ENCODE measurements at regions not wholly inside any gene's neighbourhood (a gene's known extent, or its start where the extent isn't known, plus 50 kb on each side); places are given as distances from the start of the nearest gene placed in this dataset.
"Not testable (repeated sequence)": the region's sequence is repeated elsewhere in the genome, so short reads cannot be mapped to it uniquely, and the experiment has no call there.

DNA sequence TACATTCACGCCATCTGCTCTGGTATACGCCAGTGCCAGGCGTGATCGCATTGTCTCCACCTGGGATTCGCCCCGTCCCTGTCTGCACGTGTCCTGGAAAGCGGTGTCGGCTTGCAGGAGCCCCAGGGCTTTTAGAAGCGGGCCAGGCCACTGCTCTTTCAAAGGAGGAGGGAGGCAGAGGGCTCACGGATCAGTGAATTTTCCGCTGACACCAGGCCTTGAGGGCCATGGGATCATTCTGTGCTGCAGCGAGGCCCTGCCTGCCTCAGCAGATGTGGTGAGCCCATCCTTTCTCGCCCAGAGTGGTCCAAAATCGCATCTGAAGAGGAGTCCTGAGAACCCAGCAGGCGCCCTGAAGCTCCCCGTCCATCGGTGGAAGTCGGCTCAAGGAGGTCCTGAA, 686.4 kb downstream of the KCNJ18 start:
- H2AFZ ChIP-seq (ENCODE audit: low read depth, low read length, poor library complexity, severe bottlenecking); ATAC-seq; H3K79me2 ChIP-seq (ENCODE audit: insufficient read depth, low read length); BruUV-seq (replicated peaks); H3K4me3 ChIP-seq (replicated peaks in 1 of 2; ENCODE audit: low read depth in 1 of 2, low read length in 2 of 2); H3K9me2 ChIP-seq (ENCODE audit: insufficient read depth); H3K27ac ChIP-seq (ENCODE audit: low read depth, low read length); RAD21 ChIA-PET (ENCODE audit: low non-redundant PET in 1 of 2, low total read pairs in 2 of 2, uncharacterized antibody in 2 of 2, unreplicated experiment in 2 of 2); H4K20me1 ChIP-seq (ENCODE audit: insufficient read depth); H3K4me1 ChIP-seq (ENCODE audit: control insufficient read depth in 1 of 2, insufficient read depth in 2 of 2, low read length in 2 of 2); POLR2A ChIA-PET; H3K36me3 ChIP-seq (ENCODE audit: control insufficient read depth in 1 of 2, insufficient read depth in 2 of 2, low read length in 2 of 2); CTCF ChIA-PET; H3K27me3 ChIP-seq (ENCODE audit: insufficient read depth, low read length); intact Hi-C loops (cut with micrococcal nuclease); H3K9ac ChIP-seq (ENCODE audit: low read length); DNase-seq (ENCODE audit: low read depth, low spot score); H3K4me2 ChIP-seq (ENCODE audit: low read length): not testable (repeated sequence)
- peaks cover 0 to 10% of the 10 kb centered on the region in 2 experiments; a peak in 1 of 4 replicates for H3K9me3 ChIP-seq (ENCODE audit: control insufficient read depth in 1 of 2, insufficient read depth in 1 of 2, low read depth in 1 of 2, low read length in 2 of 2)

DNA sequence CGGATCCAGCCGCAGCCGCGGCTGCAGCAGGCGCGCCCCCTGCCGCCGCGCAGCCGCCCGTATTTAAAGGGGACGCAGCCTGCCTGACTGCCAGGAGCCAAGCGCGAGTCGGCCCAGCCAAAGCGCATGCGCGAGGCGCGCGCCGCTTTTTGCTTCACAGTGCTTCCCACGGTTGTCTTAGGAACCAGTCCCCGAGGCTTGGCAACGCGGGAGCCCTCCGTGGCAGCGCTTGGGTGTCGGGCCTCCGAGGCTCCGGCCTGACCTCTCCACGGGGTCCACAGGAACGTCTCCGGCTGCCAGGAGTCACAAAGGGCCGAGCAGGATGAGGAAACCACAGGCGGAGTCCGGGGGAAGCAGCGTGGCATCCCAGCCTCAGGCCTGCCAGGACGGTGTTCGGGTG, 689.3 kb downstream of the KCNJ18 start:
- H3K36me3 ChIP-seq (ENCODE audit: control insufficient read depth in 1 of 2, insufficient read depth in 2 of 2, low read length in 2 of 2); POLR2A ChIA-PET; BruUV-seq (replicated peaks); H3K4me3 ChIP-seq (replicated peaks in 1 of 2; ENCODE audit: low read depth in 1 of 2, low read length in 2 of 2); RAD21 ChIA-PET (ENCODE audit: low non-redundant PET in 1 of 2, low total read pairs in 2 of 2, uncharacterized antibody in 2 of 2, unreplicated experiment in 2 of 2); H3K27me3 ChIP-seq (ENCODE audit: insufficient read depth, low read length); intact Hi-C loops (cut with micrococcal nuclease); DNase-seq (ENCODE audit: low read depth, low spot score); H3K9me2 ChIP-seq (ENCODE audit: insufficient read depth); H2AFZ ChIP-seq (ENCODE audit: low read depth, low read length, poor library complexity, severe bottlenecking); H3K27ac ChIP-seq (ENCODE audit: low read depth, low read length); H3K79me2 ChIP-seq (ENCODE audit: insufficient read depth, low read length); H3K4me1 ChIP-seq (ENCODE audit: control insufficient read depth in 1 of 2, insufficient read depth in 2 of 2, low read length in 2 of 2); H4K20me1 ChIP-seq (ENCODE audit: insufficient read depth); H3K9ac ChIP-seq (ENCODE audit: low read length); CTCF ChIA-PET; H3K4me2 ChIP-seq (ENCODE audit: low read length); H3K9me3 ChIP-seq (ENCODE audit: control insufficient read depth in 1 of 2, insufficient read depth in 1 of 2, low read depth in 1 of 2, low read length in 2 of 2); ATAC-seq: not testable (repeated sequence)

GRCh38 chr17:22383772-22384460, 691.6 kb downstream of the KCNJ18 start:
- POLR2A ChIA-PET; H2AFZ ChIP-seq (ENCODE audit: low read depth, low read length, poor library complexity, severe bottlenecking); H3K4me1 ChIP-seq (ENCODE audit: control insufficient read depth in 1 of 2, insufficient read depth in 2 of 2, low read length in 2 of 2); H3K27me3 ChIP-seq (ENCODE audit: insufficient read depth, low read length); H3K9ac ChIP-seq (ENCODE audit: low read length); RAD21 ChIA-PET (ENCODE audit: low non-redundant PET in 1 of 2, low total read pairs in 2 of 2, uncharacterized antibody in 2 of 2, unreplicated experiment in 2 of 2); H3K36me3 ChIP-seq (ENCODE audit: control insufficient read depth in 1 of 2, insufficient read depth in 2 of 2, low read length in 2 of 2); ATAC-seq; H4K20me1 ChIP-seq (ENCODE audit: insufficient read depth); intact Hi-C loops (cut with micrococcal nuclease); H3K79me2 ChIP-seq (ENCODE audit: insufficient read depth, low read length); CTCF ChIA-PET; H3K27ac ChIP-seq (ENCODE audit: low read depth, low read length); H3K9me2 ChIP-seq (ENCODE audit: insufficient read depth); BruUV-seq (replicated peaks); DNase-seq (ENCODE audit: low read depth, low spot score); H3K4me2 ChIP-seq (ENCODE audit: low read length); H3K9me3 ChIP-seq (ENCODE audit: control insufficient read depth in 1 of 2, insufficient read depth in 1 of 2, low read depth in 1 of 2, low read length in 2 of 2); H3K4me3 ChIP-seq (replicated peaks in 1 of 2; ENCODE audit: low read depth in 1 of 2, low read length in 2 of 2): not testable (repeated sequence)

DNA sequence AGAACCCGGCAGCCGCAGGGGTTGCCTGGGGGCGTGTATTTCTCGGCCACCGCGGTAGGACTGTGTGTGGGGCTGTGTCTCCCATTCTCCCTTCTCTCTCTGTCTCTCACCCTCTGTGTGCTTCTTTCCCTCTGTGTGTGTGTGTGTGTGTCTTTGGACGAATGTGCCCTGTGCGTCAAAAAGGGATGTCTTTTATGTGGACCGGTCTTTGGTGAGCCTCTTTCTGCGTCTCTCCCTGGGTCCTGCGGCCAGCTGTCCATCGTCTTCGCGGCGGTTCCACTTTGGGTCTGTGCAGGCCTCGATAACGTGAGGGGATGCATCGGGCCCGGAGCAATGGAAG, 692.1 kb downstream of the KCNJ18 start:
- H2AFZ ChIP-seq (ENCODE audit: low read depth, low read length, poor library complexity, severe bottlenecking); POLR2A ChIA-PET; H3K79me2 ChIP-seq (ENCODE audit: insufficient read depth, low read length); H4K20me1 ChIP-seq (ENCODE audit: insufficient read depth); H3K4me1 ChIP-seq (ENCODE audit: control insufficient read depth in 1 of 2, insufficient read depth in 2 of 2, low read length in 2 of 2); H3K27ac ChIP-seq (ENCODE audit: low read depth, low read length); H3K27me3 ChIP-seq (ENCODE audit: insufficient read depth, low read length); H3K4me2 ChIP-seq (ENCODE audit: low read length); intact Hi-C loops (cut with micrococcal nuclease); CTCF ChIA-PET; ATAC-seq; BruUV-seq (replicated peaks); RAD21 ChIA-PET (ENCODE audit: low non-redundant PET in 1 of 2, low total read pairs in 2 of 2, uncharacterized antibody in 2 of 2, unreplicated experiment in 2 of 2); DNase-seq (ENCODE audit: low read depth, low spot score); H3K4me3 ChIP-seq (replicated peaks in 1 of 2; ENCODE audit: low read depth in 1 of 2, low read length in 2 of 2); H3K36me3 ChIP-seq (ENCODE audit: control insufficient read depth in 1 of 2, insufficient read depth in 2 of 2, low read length in 2 of 2); H3K9me2 ChIP-seq (ENCODE audit: insufficient read depth); H3K9ac ChIP-seq (ENCODE audit: low read length); H3K9me3 ChIP-seq (ENCODE audit: control insufficient read depth in 1 of 2, insufficient read depth in 1 of 2, low read depth in 1 of 2, low read length in 2 of 2): not testable (repeated sequence)

- POLR2A ChIA-PET; RAD21 ChIA-PET (ENCODE audit: low non-redundant PET in 1 of 2, low total read pairs in 2 of 2, uncharacterized antibody in 2 of 2, unreplicated experiment in 2 of 2): not testable (repeated sequence)
These were observed 706.1 kb downstream of the KCNJ18 start for GRCh38 chr17:22398446-22398845.

More at GRCh38 chr17:22398446-22398845, 706.1 kb downstream of the KCNJ18 start:
- CTCF ChIA-PET; H3K9me2 ChIP-seq (ENCODE audit: insufficient read depth); H3K27me3 ChIP-seq (ENCODE audit: insufficient read depth, low read length); H3K36me3 ChIP-seq (ENCODE audit: control insufficient read depth in 1 of 2, insufficient read depth in 2 of 2, low read length in 2 of 2); H3K4me3 ChIP-seq (replicated peaks in 1 of 2; ENCODE audit: low read depth in 1 of 2, low read length in 2 of 2); H3K27ac ChIP-seq (ENCODE audit: low read depth, low read length); H2AFZ ChIP-seq (ENCODE audit: low read depth, low read length, poor library complexity, severe bottlenecking); DNase-seq (ENCODE audit: low read depth, low spot score); H3K9ac ChIP-seq (ENCODE audit: low read length); BruUV-seq (replicated peaks); H3K79me2 ChIP-seq (ENCODE audit: insufficient read depth, low read length); intact Hi-C loops (cut with micrococcal nuclease); H3K4me1 ChIP-seq (ENCODE audit: control insufficient read depth in 1 of 2, insufficient read depth in 2 of 2, low read length in 2 of 2); ATAC-seq; H4K20me1 ChIP-seq (ENCODE audit: insufficient read depth); H3K4me2 ChIP-seq (ENCODE audit: low read length); H3K9me3 ChIP-seq (ENCODE audit: control insufficient read depth in 1 of 2, insufficient read depth in 1 of 2, low read depth in 1 of 2, low read length in 2 of 2): not testable (repeated sequence)

Data from HCT116 (cell line).